ENCODE measurements at regions not wholly inside any gene's neighbourhood (a gene's known extent, or its start where the extent isn't known, plus 50 kb on each side); places are given as distances from the start of the nearest gene placed in this dataset.
A peak's percentile ranks its signal among the peaks of the same experiment; 100 is the strongest.
"Not testable (repeated sequence)": the region's sequence is repeated elsewhere in the genome, so short reads cannot be mapped to it uniquely, and the experiment has no call there.

DNA sequence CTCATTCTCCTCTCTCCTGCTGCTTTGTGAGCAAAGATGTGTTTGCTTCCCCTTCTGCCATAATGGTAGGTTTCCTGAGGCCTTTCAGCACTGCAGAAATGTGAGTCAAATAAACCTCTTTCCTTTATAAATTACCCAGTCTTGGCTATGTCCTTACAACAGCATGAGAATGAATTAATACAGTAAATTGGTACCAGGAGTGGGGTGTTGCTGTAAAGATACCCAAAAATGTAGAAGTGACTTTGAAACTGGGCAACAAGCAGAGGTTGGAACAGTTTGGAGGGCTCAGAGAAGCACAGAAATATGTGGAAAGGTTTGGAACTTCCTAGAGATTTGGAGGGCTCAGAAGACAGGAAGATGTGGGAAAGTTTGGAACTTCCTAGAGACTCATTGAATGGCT lies 388.7 kb upstream of the GHITM start:
- no peak for DNase-seq (ENCODE audit: low read depth, low spot score)

DNA sequence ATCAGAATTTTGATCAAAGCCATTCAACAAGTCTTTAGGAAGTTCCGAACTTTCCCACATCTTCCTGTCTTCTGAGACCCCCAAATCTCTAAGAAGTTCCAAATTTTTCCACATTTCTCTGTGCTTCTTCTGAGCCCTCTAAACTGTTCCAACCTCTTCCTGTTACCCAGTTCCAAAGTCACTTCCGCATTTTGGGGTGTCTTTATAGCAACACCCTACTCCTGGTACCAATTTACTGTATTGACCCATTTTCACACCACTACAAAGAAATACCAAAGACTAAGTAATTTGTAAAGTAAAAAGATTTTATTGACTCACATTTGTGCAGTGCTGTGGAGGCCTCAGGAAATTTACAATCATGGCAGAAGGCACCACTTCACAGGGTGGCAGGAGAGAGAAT lies 385.8 kb upstream of the GHITM start:
- DNase-seq (ENCODE audit: low read depth, low spot score), result no peak

DNA sequence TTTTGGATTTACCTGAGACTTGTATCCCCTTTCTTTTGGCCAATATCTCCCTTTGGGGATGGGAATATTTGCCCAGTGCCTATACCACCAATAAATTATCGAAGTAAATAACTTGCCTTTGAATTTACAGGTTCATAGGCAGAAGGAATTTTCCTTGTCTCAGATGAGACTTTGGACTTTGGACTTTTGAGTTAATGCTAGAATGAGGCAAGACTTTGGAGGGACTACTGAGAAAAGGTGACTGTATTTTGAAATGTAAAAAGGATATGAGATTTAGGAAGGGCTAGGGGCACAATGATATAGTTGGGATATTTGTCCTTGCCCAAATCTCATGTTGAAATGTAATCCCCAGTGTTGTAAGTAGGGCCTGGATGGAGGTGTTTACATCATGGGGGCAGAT lies 384.5 kb upstream of the GHITM start:
- no peak for DNase-seq (ENCODE audit: low read depth, low spot score)

DNA sequence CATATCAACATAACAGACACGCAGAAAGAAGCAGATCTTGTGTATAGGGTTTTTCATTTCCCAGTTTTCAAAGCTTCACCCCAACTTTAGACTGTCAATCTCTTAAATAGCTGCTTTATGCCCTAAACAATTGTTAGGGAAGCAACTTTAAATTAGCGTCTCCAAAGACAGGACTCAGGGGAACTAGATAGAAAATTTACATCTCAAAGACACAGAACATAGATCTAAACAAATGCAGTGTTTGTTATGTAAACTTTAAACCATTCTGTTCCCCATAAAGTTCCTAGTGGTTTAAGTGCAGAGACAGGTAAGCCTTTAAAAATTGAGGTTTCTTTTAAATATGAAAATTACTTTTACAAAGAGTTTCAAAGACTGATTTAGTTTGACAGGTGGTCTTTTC lies 379.2 kb upstream of the GHITM start:
- DNase-seq (ENCODE audit: low read depth, low spot score), result peak; percentile 38

DNA sequence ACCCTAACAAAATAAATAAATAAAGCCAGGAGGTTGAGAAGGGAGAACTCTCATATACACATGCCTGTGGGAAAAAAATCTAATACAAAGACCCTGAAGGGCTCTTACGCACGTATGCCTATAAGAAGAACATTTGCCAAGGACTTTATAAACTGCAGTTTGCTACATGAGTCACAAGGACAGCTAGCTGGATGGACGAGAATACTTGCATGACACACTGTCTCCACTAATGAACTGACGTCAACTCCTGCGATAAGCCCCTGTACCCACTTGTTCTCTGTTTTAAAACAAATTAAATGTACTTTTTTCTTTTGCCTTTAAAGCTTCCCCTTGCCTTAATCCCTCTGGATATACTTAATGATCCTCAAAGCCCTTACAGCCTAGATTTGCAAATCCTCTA lies 374.6 kb upstream of the GHITM start:
- no peak for DNase-seq (ENCODE audit: low read depth, low spot score)

DNA sequence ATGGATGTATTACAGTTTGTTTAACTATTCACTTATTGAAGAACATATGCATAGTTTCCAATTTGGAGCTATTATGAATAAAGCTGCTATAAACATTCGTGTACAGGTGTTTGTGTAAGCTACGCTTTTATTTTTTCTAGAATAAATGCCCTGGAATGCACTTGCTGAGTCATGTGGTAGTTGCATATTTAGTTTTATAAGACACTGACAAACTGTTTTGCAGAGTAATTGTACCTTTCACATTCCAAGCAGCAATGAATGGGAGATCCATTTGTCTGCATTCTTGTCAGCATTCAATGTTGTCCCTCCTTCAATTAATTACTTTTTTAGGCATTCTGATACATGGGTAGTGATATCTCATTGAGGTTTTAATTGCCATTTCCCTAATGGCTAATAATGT lies 373.6 kb upstream of the GHITM start:
- DNase-seq (ENCODE audit: low read depth, low spot score), result no peak

DNA sequence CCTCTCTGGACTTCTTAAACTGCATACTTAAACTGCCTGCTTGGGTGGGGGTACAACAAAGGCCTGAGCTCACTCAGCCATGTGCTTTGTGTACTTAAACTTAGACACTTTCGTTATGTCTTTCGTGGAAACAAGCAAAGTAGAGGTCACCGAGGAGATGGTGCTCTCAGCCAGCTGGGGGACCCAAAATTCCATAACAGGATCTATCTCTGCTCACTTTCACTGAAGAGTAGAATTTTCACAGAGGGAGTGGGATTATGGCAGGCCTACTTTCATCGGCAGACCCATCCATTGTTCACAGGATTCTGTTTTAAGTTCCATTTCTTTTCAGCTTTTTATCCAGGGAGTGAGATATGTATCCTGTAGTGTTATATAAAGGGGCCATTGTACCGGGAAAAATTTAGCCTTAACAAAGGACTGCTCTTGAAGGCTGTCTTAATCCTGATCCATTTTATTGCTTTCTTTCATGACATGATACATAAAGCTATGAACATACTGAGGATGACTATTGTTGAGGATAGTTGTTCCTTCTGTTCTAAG lies 370.0 kb upstream of the GHITM start:
- DNase-seq (ENCODE audit: low read depth, low spot score), result no peak

DNA sequence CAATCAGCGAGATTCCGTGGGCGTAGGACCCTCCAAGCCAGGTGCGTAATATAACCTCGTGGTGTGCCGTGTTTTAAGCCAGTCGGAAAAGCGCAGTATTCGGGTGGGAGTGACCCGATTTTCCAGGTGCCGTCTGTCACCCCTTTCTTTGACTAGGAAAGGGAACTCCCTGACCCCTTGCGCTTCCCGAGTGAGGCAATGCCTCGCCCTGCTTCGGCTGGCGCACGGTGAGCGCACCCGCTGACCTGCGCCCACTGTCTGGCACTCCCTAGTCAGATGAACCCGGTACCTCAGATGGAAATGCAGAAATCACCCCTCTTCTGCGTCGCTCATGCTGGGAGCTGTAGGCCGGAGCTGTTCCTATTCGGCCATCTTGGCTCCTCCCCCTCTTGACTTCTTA lies 352.6 kb upstream of the GHITM start:
- DNase-seq (ENCODE audit: low read depth, low spot score), result not testable (repeated sequence)

DNA sequence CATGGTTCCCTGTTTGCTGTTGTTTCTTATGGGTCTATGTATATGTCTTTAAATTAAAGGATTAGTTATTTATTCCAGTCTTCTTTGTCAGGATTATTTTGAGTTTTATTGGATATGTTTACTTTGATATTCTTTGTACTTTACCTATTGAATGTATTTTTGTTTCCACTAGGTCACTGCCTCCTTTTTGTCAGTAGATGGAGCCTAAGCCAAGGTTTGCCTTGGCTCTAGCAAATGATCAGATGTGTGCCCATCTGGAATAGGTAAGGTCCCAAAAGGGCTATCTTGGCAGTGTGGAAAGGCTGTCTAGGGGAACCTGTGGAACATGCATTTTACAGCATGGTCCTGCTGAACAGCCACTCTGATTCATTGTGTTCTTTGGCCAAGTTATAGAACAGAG lies 337.3 kb upstream of the GHITM start:
- DNase-seq (ENCODE audit: low read depth, low spot score), result no peak

DNA sequence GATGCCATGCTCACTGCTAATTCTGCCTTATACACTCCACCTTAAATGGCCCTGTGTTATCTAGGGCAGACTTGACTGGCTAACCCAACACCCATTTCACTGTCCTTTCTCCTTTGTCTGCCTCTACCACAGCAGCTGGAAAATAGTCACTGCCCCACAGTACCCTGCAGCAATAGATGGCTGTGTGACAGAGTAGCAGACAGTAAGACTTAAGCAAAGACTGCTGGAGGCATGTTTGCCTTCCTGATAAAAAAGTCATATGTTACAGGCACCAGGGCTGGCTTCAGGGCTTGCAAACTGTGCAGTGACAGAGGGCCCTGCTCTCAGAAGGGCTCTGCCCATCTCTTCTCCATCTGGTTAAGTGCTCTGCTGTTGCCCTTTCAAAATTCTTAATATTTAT lies 332.6 kb upstream of the GHITM start:
- no peak for DNase-seq (ENCODE audit: low read depth, low spot score)

DNA sequence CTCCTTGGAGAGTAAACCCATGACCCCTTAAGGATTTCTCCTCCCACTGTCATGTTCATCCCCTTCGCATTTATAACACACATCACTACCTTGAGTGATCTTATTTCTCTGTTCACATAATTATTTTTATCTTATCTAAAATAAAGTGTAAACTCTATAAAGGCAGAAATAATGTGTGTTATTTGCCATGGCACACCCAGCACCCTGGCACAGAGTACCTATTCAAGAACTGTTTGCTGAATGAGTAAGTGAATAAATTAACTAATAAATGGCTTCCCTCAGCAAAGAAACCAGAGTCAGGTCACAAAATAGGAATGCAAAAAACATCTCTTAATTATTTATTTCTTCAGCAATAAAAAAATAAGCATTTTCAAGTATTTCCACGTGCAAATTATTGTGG lies 330.3 kb upstream of the GHITM start:
- no peak for DNase-seq (ENCODE audit: low read depth, low spot score)

DNA sequence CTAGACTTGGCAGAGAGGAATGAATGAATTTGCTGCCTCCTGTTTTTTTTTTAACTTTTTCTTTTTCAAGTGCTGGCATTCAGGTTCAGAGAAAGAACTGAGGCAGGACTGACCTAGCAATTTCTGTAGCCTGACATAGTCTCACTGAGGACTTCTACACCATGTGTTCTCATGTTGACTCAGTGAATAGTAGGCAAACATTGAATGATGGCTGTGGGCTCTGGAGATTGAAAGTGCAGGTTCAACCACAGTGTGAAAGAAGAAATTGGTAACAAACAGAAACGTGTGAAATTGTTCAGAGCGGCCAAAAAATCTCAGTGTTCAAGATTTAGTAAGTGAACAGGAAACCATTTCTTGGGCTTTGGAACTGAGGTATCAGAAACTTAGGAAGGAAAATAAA lies 322.4 kb upstream of the GHITM start:
- DNase-seq (ENCODE audit: low read depth, low spot score), result no peak

DNA sequence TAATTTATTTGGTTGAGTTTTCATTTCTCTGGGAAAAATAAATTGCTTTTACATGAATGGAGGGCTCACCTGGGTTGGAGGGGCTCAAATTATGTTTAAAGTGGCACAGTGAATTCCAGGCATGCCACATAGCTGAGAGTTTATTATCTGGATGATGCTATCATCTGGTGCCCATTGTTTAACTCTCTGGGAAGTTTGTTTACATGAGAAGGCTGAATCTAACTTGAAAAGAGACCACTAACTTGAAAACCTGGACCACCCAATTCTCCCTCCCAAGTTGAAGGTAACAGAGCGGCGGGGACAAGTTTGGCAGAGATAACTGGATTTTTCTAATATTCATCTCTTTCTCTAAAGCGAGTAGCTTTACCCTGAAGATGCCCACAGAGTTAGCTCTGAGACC lies 321.5 kb upstream of the GHITM start:
- no peak for DNase-seq (ENCODE audit: low read depth, low spot score)

DNA sequence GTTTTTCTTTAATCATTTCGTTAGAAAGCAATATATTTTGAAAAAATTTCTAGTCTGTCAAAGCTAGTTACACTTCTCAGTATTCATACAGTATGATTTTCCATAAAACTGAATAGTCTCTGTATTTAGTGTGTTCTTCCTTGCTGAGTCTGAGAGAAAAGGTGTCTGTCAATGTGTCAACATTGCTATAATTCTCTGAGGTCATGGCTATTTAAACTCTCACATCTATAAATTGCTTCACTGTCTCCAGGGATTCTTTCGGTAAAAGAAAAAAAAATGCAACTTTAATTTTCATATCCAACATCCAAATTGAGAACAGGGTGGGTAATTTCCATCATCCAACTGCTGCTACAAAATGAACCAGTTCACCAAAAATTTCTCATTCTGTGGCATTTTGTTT lies 319.7 kb upstream of the GHITM start:
- DNase-seq (ENCODE audit: low read depth, low spot score), result no peak

DNA sequence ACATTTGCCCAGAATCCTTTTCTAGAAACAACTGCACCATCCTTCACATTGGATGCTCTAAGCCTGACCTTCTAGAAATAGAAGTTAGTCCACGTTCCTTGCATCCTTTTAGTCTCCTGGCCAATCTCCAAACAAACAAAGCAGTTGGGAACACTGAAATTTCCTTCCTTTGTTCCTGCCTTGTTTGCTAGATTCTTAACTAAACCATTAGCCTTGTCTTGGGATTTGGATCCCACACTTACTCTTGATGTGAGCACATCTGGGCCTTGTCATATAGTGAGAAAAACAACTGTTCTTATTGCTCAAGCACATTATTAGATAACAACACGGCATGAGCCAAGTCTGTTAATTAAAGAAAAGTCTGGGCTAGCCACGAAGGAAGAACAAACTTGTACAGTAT lies 319.3 kb upstream of the GHITM start:
- no peak for DNase-seq (ENCODE audit: low read depth, low spot score)

DNA sequence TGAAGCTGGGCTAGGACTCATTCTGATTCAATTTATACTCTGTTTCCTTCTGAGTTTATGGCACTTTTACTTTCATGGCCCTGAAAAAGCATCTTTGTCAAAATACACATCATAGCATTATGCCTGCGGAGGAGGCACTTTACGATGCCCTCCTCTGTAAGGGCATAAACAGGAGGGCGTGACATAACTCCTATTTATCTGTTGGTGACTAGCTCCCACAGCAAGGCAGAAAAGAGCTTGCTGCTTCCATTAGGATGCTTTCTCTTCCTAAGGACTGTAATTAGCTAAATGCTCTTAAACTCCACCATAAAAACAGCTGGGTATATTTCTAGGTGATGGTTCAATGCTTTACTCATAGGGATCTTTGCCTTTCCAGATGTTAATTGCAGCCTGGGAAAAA lies 315.2 kb upstream of the GHITM start:
- no peak for DNase-seq (ENCODE audit: low read depth, low spot score)

DNA sequence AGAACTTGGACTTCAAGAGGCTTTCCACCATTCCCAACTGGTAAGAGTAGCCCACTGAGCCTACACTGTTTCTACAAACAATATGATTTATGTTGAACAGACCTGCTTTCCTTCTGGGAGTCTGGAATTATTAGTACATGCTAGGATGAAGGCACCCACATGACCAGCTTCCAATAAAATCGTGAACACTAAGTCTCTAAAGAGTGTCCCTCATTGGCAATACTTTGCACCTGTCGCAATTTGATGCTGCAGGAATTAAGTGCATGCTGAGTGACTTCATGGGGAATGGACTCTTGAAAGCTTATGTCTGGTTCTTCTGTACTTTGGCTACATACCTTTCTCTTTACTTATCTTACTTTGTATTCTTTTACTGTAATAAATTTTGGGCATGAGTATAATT lies 305.2 kb upstream of the GHITM start:
- no peak for DNase-seq (ENCODE audit: low read depth, low spot score)

DNA sequence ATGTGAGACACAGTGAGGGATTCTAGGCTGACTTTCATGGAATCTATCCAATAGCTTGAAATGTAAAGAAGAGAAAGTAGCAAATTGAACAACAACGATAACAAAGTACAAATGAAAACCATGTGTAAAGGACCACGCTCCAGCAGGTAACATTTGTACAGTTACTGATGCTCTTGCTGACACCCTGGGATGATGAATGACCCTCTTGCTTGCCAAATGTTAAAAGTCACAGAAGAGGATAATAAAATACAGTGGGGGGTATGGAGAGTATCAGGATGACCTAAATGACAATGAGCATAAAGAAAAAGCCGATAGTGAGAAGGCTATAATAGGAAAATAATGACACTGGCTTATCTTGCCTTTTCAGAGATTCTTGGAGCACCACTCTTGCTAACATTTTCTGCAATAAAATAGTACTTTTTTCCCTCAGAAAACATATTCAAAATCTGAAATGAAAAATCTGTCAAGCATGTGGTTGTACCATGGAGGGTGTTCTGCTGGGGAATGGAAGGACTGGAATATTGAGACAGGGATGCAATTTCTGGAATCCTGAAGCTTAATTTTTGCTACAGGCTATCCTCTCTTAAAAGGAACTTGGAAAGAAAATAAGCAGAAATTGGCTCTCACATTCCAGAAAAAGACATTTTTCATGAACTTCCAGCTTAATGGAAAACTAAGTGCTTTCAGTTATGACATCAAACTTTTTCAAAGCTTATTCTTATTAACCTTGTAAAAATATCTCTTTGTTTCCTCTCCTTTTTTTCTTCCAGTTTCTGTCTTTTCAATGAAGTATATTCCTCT lies 303.2 kb upstream of the GHITM start:
- DNase-seq (ENCODE audit: low read depth, low spot score), result no peak

DNA sequence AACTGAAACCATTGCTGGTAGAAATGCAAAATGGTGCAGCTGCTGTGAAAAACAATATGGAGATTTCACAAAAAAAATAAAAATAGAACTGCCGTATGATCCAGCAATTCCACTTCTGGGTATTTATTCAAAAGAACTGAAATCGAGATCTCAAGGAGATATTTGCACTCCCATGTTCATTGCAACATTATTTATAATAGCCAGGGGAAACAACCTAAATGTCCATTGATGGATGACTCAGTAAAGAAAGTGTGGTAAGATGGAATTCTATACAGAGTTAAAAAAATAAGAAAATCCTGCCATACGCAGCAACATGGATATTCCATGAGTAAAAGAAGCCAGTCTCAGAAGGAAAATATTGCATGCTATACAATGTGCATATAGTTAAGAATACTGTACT lies 290.6 kb upstream of the GHITM start:
- no peak for DNase-seq (ENCODE audit: low read depth, low spot score)

DNA sequence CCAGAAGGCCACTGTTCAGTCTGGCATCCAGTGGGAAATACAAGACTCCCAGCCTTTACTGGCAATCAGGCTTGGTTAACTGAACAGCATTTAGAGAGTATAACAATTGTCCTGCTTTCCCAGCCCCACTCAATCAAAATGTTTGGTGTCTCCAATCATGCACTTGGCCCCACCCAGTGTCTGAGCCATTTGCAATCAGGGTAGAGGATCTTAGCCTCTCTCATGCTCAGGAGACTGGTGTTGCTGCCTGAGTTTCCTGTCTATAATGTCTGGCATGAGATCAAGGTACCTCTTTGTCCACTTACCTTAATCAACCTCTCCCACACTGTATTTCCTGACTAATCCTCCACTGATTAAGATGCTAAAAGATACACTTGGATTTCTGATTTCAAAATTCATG lies 290.2 kb upstream of the GHITM start:
- DNase-seq (ENCODE audit: low read depth, low spot score), result no peak

DNA sequence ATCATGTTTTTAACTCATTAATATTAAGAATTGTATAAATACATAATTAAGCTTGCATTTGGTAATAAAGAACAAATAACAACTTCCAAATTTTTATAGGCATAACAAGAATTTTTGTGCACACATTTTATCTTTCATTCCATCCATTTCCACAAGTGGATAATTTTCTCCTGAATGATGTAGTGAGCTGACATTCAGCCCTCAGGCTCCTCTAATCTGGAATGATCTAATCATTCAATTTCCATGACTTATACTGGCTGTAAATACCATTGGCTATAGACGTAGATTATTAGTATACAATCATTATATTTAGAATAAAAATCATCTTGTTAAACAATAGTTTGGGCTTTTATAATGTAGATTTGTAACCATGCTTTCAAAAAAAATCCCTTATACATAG lies 287.2 kb upstream of the GHITM start:
- no peak for DNase-seq (ENCODE audit: low read depth, low spot score)

DNA sequence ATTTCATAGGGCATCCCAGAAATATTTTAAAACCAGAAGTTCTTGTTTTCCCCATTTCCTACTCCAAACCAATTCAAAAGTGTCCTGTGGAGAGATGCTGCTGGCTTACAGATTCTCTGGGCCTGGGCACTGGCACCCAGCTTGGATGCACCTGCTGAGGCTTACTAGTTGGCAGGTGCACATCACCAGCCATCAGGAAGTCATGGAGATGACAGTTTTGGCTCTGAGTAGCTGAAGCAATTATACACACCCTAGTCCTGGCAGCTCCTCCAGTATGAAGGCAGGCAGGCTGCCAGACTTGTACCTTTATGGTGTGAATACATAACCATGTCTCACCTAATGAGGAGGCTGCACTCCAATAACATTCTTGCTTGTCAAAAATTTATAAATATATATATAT lies 276.6 kb upstream of the GHITM start:
- no peak for DNase-seq (ENCODE audit: low read depth, low spot score)

DNA sequence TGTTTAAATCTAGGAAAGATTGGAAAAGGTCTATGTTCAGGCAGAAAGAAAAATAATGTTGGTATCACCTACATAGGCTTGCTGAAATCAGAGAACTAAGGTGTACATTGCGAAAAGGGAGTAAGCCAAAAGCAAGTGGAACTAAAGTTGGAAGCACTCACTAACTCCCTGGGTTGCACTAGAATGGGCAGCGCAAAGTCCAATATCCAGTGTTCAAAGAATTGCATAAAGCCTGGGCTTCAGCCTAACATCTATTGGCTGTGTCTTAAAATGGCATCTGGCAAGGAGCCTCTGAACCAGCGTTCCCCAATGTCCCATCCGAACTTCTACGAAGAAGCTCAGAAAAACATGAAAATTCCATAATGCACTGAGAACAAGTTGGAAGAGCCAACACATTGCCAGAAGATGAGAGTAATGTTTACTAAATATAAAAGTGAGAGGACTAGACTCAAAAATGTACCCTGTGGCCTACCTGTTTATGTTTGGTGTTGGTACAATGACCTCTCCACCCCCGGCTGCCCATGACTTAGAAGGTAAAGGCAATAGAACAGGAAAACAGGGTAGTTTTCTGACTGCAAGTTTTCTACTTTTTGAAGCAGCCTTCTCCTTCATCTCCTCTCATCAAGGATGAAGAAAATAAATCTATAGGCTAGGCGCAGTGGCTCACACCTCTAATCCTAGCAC lies 275.9 kb upstream of the GHITM start:
- no peak for DNase-seq (ENCODE audit: low read depth, low spot score)
